ENCODE measurements at regions not wholly inside any gene's neighbourhood (a gene's known extent, or its start where the extent isn't known, plus 50 kb on each side); places are given as distances from the start of the nearest gene placed in this dataset.

DNA sequence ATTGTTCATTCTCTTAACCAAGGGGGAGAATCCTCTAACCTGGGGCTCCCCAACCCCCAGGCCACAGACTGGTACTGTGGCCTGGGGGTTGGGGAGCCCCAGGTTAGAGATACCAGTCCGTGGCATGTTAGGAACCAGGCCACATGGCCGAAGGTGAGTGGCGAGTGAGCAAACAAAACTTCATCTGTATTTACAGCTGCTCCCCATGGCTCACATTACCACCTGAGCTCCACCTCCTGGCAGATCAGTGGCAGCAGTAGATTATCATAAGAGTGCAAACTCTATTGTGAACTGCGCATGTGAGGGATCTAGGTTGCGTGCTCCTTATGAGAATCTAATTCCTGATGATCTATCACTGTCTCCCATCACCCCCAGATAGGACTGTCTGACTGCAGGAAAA, 957.2 kb upstream of the PRKX start:
- no peak for DNase-seq (ENCODE audit: low read depth)
- no peaks in the 10 kb centered on the region for H3K36me3 ChIP-seq (ENCODE audit: control insufficient read depth, insufficient read depth, low read length)
- no peaks in the 10 kb centered on the region for H3K27me3 ChIP-seq (ENCODE audit: control insufficient read depth, insufficient read depth, low read length)
- TF ChIP-seq, protein P1, sequence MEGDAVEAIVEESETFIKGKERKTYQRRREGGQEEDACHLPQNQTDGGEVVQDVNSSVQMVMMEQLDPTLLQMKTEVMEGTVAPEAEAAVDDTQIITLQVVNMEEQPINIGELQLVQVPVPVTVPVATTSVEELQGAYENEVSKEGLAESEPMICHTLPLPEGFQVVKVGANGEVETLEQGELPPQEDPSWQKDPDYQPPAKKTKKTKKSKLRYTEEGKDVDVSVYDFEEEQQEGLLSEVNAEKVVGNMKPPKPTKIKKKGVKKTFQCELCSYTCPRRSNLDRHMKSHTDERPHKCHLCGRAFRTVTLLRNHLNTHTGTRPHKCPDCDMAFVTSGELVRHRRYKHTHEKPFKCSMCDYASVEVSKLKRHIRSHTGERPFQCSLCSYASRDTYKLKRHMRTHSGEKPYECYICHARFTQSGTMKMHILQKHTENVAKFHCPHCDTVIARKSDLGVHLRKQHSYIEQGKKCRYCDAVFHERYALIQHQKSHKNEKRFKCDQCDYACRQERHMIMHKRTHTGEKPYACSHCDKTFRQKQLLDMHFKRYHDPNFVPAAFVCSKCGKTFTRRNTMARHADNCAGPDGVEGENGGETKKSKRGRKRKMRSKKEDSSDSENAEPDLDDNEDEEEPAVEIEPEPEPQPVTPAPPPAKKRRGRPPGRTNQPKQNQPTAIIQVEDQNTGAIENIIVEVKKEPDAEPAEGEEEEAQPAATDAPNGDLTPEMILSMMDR (IDR thresholded peaks at IDR 0.05; ENCODE audit: insufficient read depth, low read length, poor library complexity, severe bottlenecking), result no peak
- H3K4me3 ChIP-seq (ENCODE audit: low read depth, low read length), result no peak overlapping the region

DNA sequence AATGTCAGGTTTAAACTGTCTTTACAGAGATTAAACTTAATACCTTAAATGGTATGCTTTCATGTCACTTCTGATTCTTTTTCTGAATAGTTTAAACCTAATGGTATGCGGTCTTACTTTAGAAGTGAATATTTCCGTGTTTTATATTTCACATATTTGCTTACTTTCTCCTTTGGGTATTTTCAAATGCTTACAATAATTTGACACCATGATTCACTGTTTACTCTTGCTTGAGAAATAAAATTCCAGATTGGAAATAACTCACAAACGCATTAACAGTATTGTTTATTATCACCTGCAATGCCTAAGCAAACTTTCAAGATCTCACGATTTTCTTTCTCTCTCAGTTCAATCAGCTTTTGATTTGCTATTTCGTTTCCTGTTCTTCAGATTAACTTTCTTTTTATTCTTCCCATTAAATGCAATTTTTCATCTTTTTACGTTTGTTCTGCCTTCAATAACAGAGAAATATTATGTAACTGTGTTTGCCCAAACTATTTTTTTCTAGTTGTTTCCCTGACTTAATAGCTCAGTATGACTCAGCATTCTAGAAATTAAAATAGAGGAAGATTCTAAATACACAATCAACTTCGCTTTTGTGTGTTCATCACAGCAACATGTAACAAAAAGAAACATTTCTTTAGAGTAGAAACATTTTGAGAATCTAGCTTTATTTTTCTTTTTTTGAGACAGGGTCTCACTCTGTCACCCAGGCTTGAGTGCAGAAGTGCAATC, 955.5 kb upstream of the PRKX start:
- Histone ChIP-seq H3K36me3 (ENCODE audit: control insufficient read depth, insufficient read depth, low read length) (no peaks in the 10 kb centered on the region), H3K27me3 (ENCODE audit: control insufficient read depth, insufficient read depth, low read length) (no peaks in the 10 kb centered on the region), H3K4me3 (ENCODE audit: low read depth, low read length) (no peak overlapping the region)
- TF ChIP-seq, protein P1 (IDR thresholded peaks at IDR 0.05; ENCODE audit: insufficient read depth, low read length, poor library complexity, severe bottlenecking), result no peak
- no peak for DNase-seq (ENCODE audit: low read depth)

DNA sequence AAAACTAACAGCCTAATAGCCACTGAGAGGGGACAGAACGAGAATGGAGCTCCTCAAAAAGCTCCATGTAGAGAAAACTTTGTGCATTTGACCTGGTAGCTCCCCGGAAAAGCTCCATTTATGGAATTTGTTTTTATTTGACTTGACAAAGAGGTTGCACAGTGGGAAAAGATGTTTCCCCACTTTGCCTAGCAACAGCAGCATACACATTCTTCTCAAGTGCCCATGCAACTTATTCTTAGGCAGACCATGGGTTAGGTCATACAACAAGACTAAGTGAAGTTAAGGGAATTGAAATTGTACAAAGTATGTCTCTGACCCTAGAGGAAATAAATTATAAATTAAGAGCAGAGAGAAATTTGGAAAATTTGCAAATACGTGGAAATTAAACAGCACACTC, 949.6 kb upstream of the PRKX start:
- TF ChIP-seq, protein P1 (IDR thresholded peaks at IDR 0.05; ENCODE audit: insufficient read depth, low read length, poor library complexity, severe bottlenecking), result no peak
- Histone ChIP-seq H3K36me3 (ENCODE audit: control insufficient read depth, insufficient read depth, low read length) (no peaks in the 10 kb centered on the region), H3K4me3 (ENCODE audit: low read depth, low read length) (no peak overlapping the region), H3K27me3 (ENCODE audit: control insufficient read depth, insufficient read depth, low read length) (no peaks in the 10 kb centered on the region)
- DNase-seq (ENCODE audit: low read depth), result no peak

DNA sequence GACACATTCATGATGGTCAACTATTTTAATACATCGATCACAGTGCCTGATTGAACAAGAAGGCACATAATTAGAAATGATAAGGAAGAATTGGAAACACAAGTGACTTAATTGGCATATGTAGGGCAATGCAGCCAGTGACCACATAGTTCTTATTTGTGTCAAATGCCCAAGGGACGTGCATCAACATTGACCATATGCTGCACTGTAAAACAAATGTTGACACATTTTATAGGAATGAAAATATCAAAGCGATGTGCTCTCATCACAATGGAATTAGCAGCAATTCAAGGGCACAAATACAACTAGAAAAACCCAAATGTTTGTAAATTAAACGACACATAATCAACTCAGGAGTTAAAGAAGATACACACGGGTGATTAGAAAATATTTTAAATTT, 948.3 kb upstream of the PRKX start:
- DNase-seq (ENCODE audit: low read depth), result no peak
- no peaks in the 10 kb centered on the region for H3K27me3 ChIP-seq (ENCODE audit: control insufficient read depth, insufficient read depth, low read length)
- TF ChIP-seq, protein P1 (IDR thresholded peaks at IDR 0.05; ENCODE audit: insufficient read depth, low read length, poor library complexity, severe bottlenecking), result no peak
- no peaks in the 10 kb centered on the region for H3K36me3 ChIP-seq (ENCODE audit: control insufficient read depth, insufficient read depth, low read length)
- no peak overlapping the region for H3K4me3 ChIP-seq (ENCODE audit: low read depth, low read length)

DNA sequence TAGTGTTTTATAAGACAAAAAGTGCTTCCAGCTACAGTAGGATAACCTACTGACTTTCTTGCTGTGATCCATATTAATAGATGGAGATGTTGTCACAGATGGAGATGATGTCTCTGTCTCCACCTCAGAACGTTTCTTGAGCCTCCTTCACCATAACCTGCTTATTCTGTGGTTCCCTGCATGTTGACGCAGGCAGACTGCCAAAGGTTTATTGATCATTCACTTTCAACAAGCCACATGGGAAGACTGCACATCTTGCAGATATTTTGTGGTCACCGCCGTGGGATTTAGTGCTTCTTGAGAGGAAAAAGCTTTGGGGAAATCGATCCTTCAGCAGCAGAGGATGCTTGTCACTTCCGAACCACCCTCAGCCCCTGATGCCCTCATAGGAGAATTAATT, 943.0 kb upstream of the PRKX start:
- DNase-seq (ENCODE audit: low read depth), result no peak
- TF ChIP-seq, protein P1 (IDR thresholded peaks at IDR 0.05; ENCODE audit: insufficient read depth, low read length, poor library complexity, severe bottlenecking), result no peak
- H3K36me3 ChIP-seq (ENCODE audit: control insufficient read depth, insufficient read depth, low read length), result no peaks in the 10 kb centered on the region
- no peaks in the 10 kb centered on the region for H3K27me3 ChIP-seq (ENCODE audit: control insufficient read depth, insufficient read depth, low read length)
- H3K4me3 ChIP-seq (ENCODE audit: low read depth, low read length), result no peak overlapping the region

DNA sequence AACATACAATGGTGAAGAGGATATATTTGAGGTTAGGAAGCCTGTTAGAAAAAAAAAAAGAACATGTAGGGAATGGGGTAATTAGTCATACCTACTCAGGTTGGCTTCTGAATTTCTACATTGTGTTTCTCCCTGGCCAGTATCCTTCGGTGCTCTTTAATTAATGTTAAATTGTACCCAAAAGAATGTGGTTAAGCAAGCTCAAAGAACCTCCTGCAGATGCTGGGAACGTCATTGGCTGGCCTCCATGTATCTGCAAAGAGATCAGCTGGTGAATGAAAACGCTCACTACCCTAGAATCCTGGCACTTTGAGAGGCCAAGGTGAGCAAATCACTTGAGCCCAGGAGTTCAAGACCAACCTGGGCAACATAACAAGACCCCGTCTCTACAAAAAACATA, 942.3 kb upstream of the PRKX start:
- H3K36me3 ChIP-seq (ENCODE audit: control insufficient read depth, insufficient read depth, low read length), result no peaks in the 10 kb centered on the region
- H3K27me3 ChIP-seq (ENCODE audit: control insufficient read depth, insufficient read depth, low read length), result no peaks in the 10 kb centered on the region
- H3K4me3 ChIP-seq (ENCODE audit: low read depth, low read length), result no peak overlapping the region
- DNase-seq (ENCODE audit: low read depth), result no peak
- TF ChIP-seq, protein P1 (IDR thresholded peaks at IDR 0.05; ENCODE audit: insufficient read depth, low read length, poor library complexity, severe bottlenecking), result no peak

All from kidney epithelial cell (primary cell).